IPS-15b (cell line): ENCODE measurements at regions not wholly inside any gene's neighbourhood (a gene's known extent, or its start where the extent isn't known, plus 50 kb on each side); places are given as distances from the start of the nearest gene placed in this dataset.

Source experiments
- H3K27me3 ChIP-seq: one replicate; pipeline ENCODE4 v1.6.1; 2013; ENCODE audit warnings: low read length; ENCODE audit not compliant: control insufficient read depth, insufficient read depth
- H3K36me3 ChIP-seq: one replicate; pipeline ENCODE4 v1.6.1; 2013; ENCODE audit warnings: low read length; ENCODE audit not compliant: control insufficient read depth, insufficient read depth
- H3K4me1 ChIP-seq: one replicate; pipeline ENCODE4 v1.6.1; 2013; ENCODE audit warnings: mild to moderate bottlenecking, low read length; ENCODE audit not compliant: control insufficient read depth, insufficient read depth
- H3K4me3 ChIP-seq: one replicate; pipeline ENCODE4 v1.5.1; 2013; ENCODE audit warnings: low read depth, low read length
- H3K9ac ChIP-seq: one replicate; pipeline ENCODE4 v1.6.1; 2013; ENCODE audit warnings: low read depth, mild to moderate bottlenecking, low read length
- H3K9me3 ChIP-seq: one replicate; pipeline ENCODE4 v1.6.1; 2013; ENCODE audit warnings: mild to moderate bottlenecking, low read length; ENCODE audit not compliant: control insufficient read depth, insufficient read depth

GRCh38 chr17:77814091-77814772 lies 144.3 kb upstream of the TNRC6C start:
- H3K4me1 ChIP-seq = peaks cover 12% of the 10 kb centered on the region
- H3K4me3 ChIP-seq = no peak overlapping the region
- no peaks in the 10 kb centered on the region for H3K9me3 ChIP-seq
- H3K9ac ChIP-seq = no peak overlapping the region
- no peaks in the 10 kb centered on the region for H3K27me3 ChIP-seq
- no peaks in the 10 kb centered on the region for H3K36me3 ChIP-seq

- H3K9ac ChIP-seq = no peak overlapping the region
- H3K27me3 ChIP-seq = no peaks in the 10 kb centered on the region
- no peaks in the 10 kb centered on the region for H3K36me3 ChIP-seq
- H3K4me1 ChIP-seq = peaks cover 12% of the 10 kb centered on the region
- no peaks in the 10 kb centered on the region for H3K9me3 ChIP-seq
- H3K4me3 ChIP-seq = no peak overlapping the region
These were observed 143.2 kb upstream of the TNRC6C start for GRCh38 chr17:77815127-77815905.

GRCh38 chr17:77817953-77818352 lies 140.6 kb upstream of the TNRC6C start:
- H3K27me3 ChIP-seq = no peaks in the 10 kb centered on the region
- no peaks in the 10 kb centered on the region for H3K36me3 ChIP-seq
- no peaks in the 10 kb centered on the region for H3K9me3 ChIP-seq
- no peak overlapping the region for H3K4me3 ChIP-seq
- H3K9ac ChIP-seq = no peak overlapping the region
- peaks cover 3% of the 10 kb centered on the region for H3K4me1 ChIP-seq

- H3K4me3 ChIP-seq = no peak overlapping the region
- H3K36me3 ChIP-seq = peaks cover 2% of the 10 kb centered on the region
- no peaks in the 10 kb centered on the region for H3K9me3 ChIP-seq
- no peak overlapping the region for H3K9ac ChIP-seq
- H3K4me1 ChIP-seq = peaks cover 3% of the 10 kb centered on the region
- no peaks in the 10 kb centered on the region for H3K27me3 ChIP-seq
These were observed 139.0 kb upstream of the TNRC6C start for GRCh38 chr17:77819497-77819896.

- Histone ChIP-seq H3K4me3 (no peak overlapping the region), H3K36me3 (peaks cover 2% of the 10 kb centered on the region), H3K9me3 (no peaks in the 10 kb centered on the region), H3K4me1 (peaks cover 3% of the 10 kb centered on the region), H3K27me3 (no peaks in the 10 kb centered on the region), H3K9ac (no peak overlapping the region)
These were observed 137.4 kb upstream of the TNRC6C start for GRCh38 chr17:77821114-77821513.

- Histone ChIP-seq H3K4me3 (no peak overlapping the region), H3K27me3 (no peaks in the 10 kb centered on the region), H3K9me3 (no peaks in the 10 kb centered on the region), H3K9ac (no peak overlapping the region), H3K4me1 (peaks cover 3% of the 10 kb centered on the region), H3K36me3 (peaks cover 2% of the 10 kb centered on the region)
These were observed 136.0 kb upstream of the TNRC6C start for GRCh38 chr17:77822302-77823030.

GRCh38 chr17:77824102-77824779 lies 134.3 kb upstream of the TNRC6C start:
- Histone ChIP-seq H3K4me3 (no peak overlapping the region), H3K27me3 (no peaks in the 10 kb centered on the region), H3K9ac (no peak overlapping the region), H3K36me3 (peaks cover 2% of the 10 kb centered on the region), H3K4me1 (no peaks in the 10 kb centered on the region), H3K9me3 (no peaks in the 10 kb centered on the region)

- Histone ChIP-seq H3K9me3 (no peaks in the 10 kb centered on the region), H3K36me3 (peaks cover 2% of the 10 kb centered on the region), H3K4me3 (no peak overlapping the region), H3K27me3 (no peaks in the 10 kb centered on the region), H3K4me1 (no peaks in the 10 kb centered on the region), H3K9ac (no peak overlapping the region)
These were observed 133.7 kb upstream of the TNRC6C start for GRCh38 chr17:77824780-77825280.

- no peak overlapping the region for H3K4me3 ChIP-seq
- H3K9me3 ChIP-seq = no peaks in the 10 kb centered on the region
- H3K9ac ChIP-seq = no peak overlapping the region
- H3K4me1 ChIP-seq = no peaks in the 10 kb centered on the region
- H3K27me3 ChIP-seq = no peaks in the 10 kb centered on the region
- peaks cover 2% of the 10 kb centered on the region for H3K36me3 ChIP-seq
These were observed 132.9 kb upstream of the TNRC6C start for GRCh38 chr17:77825621-77826020.

- H3K9me3 ChIP-seq = no peaks in the 10 kb centered on the region
- H3K9ac ChIP-seq = no peak overlapping the region
- H3K4me1 ChIP-seq = no peaks in the 10 kb centered on the region
- no peak overlapping the region for H3K4me3 ChIP-seq
- H3K27me3 ChIP-seq = no peaks in the 10 kb centered on the region
- H3K36me3 ChIP-seq = peaks cover 2% of the 10 kb centered on the region
These were observed 132.2 kb upstream of the TNRC6C start for GRCh38 chr17:77826132-77826873.

GRCh38 chr17:77827039-77827438 lies 131.5 kb upstream of the TNRC6C start:
- no peaks in the 10 kb centered on the region for H3K27me3 ChIP-seq
- H3K9me3 ChIP-seq = no peaks in the 10 kb centered on the region
- peaks cover 2% of the 10 kb centered on the region for H3K36me3 ChIP-seq
- no peak overlapping the region for H3K9ac ChIP-seq
- no peak overlapping the region for H3K4me3 ChIP-seq
- H3K4me1 ChIP-seq = no peaks in the 10 kb centered on the region
